ENCODE measurements at regions not wholly inside any gene's neighbourhood (a gene's known extent, or its start where the extent isn't known, plus 50 kb on each side); places are given as distances from the start of the nearest gene placed in this dataset.

DNA sequence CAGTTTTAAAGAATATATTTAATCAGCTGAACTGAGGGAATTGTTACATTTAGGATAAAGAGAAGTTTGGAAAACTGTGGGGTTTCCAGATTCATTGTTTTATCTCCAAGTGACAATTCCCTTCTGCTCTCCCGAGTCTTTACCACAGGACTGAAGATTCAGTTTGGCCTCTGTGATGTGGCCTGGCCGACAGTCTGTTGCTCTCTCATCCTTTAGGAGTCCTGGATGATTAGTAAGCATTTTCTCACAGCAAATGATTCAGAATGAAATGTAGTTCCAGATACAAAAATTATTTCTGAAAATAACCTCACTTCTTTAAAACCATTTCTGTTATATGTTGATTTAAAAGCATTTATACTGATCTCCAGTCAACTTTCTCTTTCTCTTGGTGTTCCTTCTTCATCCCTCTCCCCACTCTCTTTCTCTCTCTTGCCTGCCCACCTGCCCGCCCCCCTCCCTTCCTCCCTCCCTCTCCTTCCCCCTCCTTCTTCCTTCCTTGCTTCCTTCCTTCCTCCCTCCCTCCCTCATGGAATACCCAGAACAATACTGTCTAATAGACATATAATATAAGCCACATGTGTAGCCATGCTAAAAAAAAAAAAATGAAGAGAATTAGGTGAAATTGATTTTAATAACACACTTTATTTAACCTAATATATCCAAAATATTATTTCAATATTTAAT is 254.9 kb downstream of the PRL start:
- no peak for TF ChIP-seq PATZ1 (CRISPR knock-in tag; IDR thresholded peaks at IDR 0.05; ENCODE audit: borderline replicate concordance)
- no peak for TF ChIP-seq ZFP30 (CRISPR knock-in tag; IDR thresholded peaks at IDR 0.05)
- TF ChIP-seq TSHZ2 (CRISPR knock-in tag; IDR thresholded peaks at IDR 0.05), result no peak
- no peak for TF ChIP-seq PPARA (CRISPR knock-in tag; IDR thresholded peaks at IDR 0.05; ENCODE audit: borderline replicate concordance)
- TF ChIP-seq ZFP3 (CRISPR knock-in tag; IDR thresholded peaks at IDR 0.05), result no peak
- TF ChIP-seq TOX (CRISPR knock-in tag; IDR thresholded peaks at IDR 0.05; ENCODE audit: borderline replicate concordance), result no peak
- no peak for TF ChIP-seq SNAI2 (CRISPR knock-in tag; IDR thresholded peaks at IDR 0.05)
- no peak for TF ChIP-seq ESRRG (CRISPR knock-in tag; IDR thresholded peaks at IDR 0.05)
- TF ChIP-seq BACH2 (CRISPR knock-in tag; IDR thresholded peaks at IDR 0.05; ENCODE audit: borderline replicate concordance), result no peak
- no peak for TF ChIP-seq GLIS3 (CRISPR knock-in tag; IDR thresholded peaks at IDR 0.05)
- TF ChIP-seq CREB5 (CRISPR knock-in tag; IDR thresholded peaks at IDR 0.05; ENCODE audit: low read depth), result no peak
- TF ChIP-seq RARB (CRISPR knock-in tag; IDR thresholded peaks at IDR 0.05), result no peak
- no peak for TF ChIP-seq CSDC2 (CRISPR knock-in tag; IDR thresholded peaks at IDR 0.05)
- no peak for TF ChIP-seq ZC3H10 (CRISPR knock-in tag; IDR thresholded peaks at IDR 0.05)
